Stomach (tissue), 8 donors: ENCODE measurements at regions not wholly inside any gene's neighbourhood (a gene's known extent, or its start where the extent isn't known, plus 50 kb on each side); places are given as distances from the start of the nearest gene placed in this dataset.
"Not testable (repeated sequence)": the region's sequence is repeated elsewhere in the genome, so short reads cannot be mapped to it uniquely, and the experiment has no call there.

Experiments used
- DNase-seq, 2 donors: peaks; one replicate each; pipeline versions ENCODE4 v3.0.0 to v3.0.0-alpha.2; 2013 to 2019
- H3K27ac ChIP-seq, 5 donors: fragments of 200-600 bp in 4 of 5; sonication (generic) in 4 of 5; one replicate each; pipeline ENCODE4 v1.5.1; 2013 to 2019; ENCODE audit warnings: mild to moderate bottlenecking in 1 of 5, moderate library complexity in 1 of 5
- H3K27me3 ChIP-seq, 3 donors: fragments of 200-600 bp; sonication (generic); one replicate each; pipeline ENCODE4 v1.5.1; 2017 to 2019; ENCODE audit warnings: mixed run types in 1 of 3
- H3K36me3 ChIP-seq, 4 donors: fragments of 200-600 bp; sonication (generic); 1 replicate in 3 of 4; 2 replicates in 1 of 4; pipeline ENCODE4 v1.5.1; 2016 to 2019
- H3K4me1 ChIP-seq, 4 donors: fragments of 200-600 bp; sonication (generic); one replicate each; pipeline ENCODE4 v1.5.1; 2016 to 2019
- H3K4me3 ChIP-seq, 4 donors: fragments of 200-600 bp; sonication (generic) in 3 of 4; one replicate each; pipeline ENCODE4 v1.5.1; 2016 to 2019; ENCODE audit warnings: mild to moderate bottlenecking in 1 of 4
- H3K9me3 ChIP-seq, 4 donors: fragments of 200-600 bp; sonication (generic); one replicate each; pipeline ENCODE4 v1.5.1; 2016 to 2019
- CTCF ChIP-seq, 7 experiments: fragments of 450-650 bp in 4 of 7; fragments of 200-600 bp in 3 of 7; sonication (generic) in 3 of 7; IDR thresholded peaks; one replicate each; pipeline ENCODE4 v1.5.1; 2016 to 2019; ENCODE audit warnings: antibody characterized with exemption in 7 of 7, control low read depth in 2 of 7, mild to moderate bottlenecking in 1 of 7
- EP300 ChIP-seq: sonication (generic); formaldehyde crosslinking; IDR thresholded peaks from one replicate; pipeline ENCODE4 v1.6.1; 2017; ENCODE audit warnings: antibody characterized with exemption
- POLR2A ChIP-seq, 4 donors: fragments of 450-650 bp; IDR thresholded peaks; one replicate each; pipeline ENCODE4 v1.6.1; 2016; ENCODE audit warnings: antibody characterized with exemption in 4 of 4, control low read depth in 2 of 4, mild to moderate bottlenecking in 1 of 4, moderate library complexity in 1 of 4
- POLR2AphosphoS5 ChIP-seq, 3 donors: sonication (generic); formaldehyde crosslinking; IDR thresholded peaks; one replicate each; pipeline ENCODE4 v1.6.1; 2016; ENCODE audit warnings: antibody characterized with exemption in 3 of 3
- WGBS, 5 donors: extraction: QIAGEN DNeasy Blood & Tissue Kit in 3 of 5; methylation state at CpG; one replicate each; pipeline versions ENCODE4 v1.1.5 to v1.1.7; 2013 to 2018; 5-methylcytosine and 5-hydroxymethylcytosine counted together
- intact Hi-C: fragments of 100-400 bp; cut with DNase I; formaldehyde crosslinking; loops from one replicate; pipeline ENCODE4 v1.15.1; 2023; ENCODE audit warnings: low total_unique reads
- donor health status: healthy with polysubstance abuse.
- donor health status: Bipolar disorder and iron deficiency.
- donor health status: healthy.

DNA sequence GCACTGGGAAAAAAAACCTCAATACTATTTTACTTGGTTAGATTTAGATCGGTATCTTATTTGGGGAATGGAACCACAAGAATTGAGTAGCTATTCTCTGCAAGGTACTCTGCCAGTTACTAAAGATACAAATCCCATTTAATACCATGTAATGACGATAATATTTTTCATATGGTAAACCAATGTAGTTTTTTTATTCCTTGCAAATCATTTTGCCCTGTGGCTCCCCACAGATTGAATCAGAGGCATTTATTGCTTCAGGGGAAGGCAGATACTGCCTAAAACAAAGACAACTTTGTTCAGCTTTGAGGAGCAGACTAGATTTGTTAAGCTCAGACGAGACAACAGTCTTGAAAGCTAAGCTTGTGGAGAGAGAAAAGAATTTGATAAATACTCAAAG, 226.7 kb upstream of the RUNX1 start:
- Histone ChIP-seq H3K27ac (no peak overlapping the region), H3K4me1 (no peaks in the 10 kb centered on the region), H3K36me3 (no peaks in the 10 kb centered on the region), H3K9me3 (no peaks in the 10 kb centered on the region), H3K27me3 (no peaks in the 10 kb centered on the region), H3K4me3 (no peak overlapping the region)
- DNase-seq, result no peak
- WGBS, 5 donors, result 48 to 59% (median 55%) methylated on average over 3 of the region's 3 CpGs
- TF ChIP-seq CTCF (IDR thresholded peaks at IDR 0.05), result no peak
- TF ChIP-seq POLR2AphosphoS5 (IDR thresholded peaks at IDR 0.05), result no peak
- TF ChIP-seq POLR2A (IDR thresholded peaks at IDR 0.05), result no peak
- no peak for TF ChIP-seq EP300
- intact Hi-C loops, result no loop called here

DNA sequence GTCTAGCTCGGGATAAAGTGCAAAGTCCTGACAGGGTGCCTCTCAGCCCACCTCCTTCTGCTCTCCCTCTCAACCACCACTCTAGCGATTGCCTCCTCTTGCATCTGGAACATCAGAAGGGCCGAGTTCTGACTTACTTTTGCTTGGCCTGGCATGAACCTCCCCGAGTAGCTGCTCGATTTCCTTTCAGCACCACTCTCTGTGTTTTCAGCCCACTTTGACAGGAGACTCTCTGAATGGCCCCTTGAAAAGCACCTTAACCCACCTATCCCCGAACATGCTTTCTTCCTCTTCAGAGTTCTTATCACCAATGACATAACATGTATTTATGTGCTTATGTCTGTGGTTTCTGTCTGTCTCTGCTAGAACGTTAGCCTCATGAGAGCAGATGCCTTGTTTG, 225.8 kb upstream of the RUNX1 start:
- peak overlapping the region in 1 of 5 donors; percentile 9 for H3K27ac ChIP-seq
- WGBS, 5 donors, result 74 to 85% (median 81%) methylated on average over 7 of the region's 7 CpGs
- TF ChIP-seq POLR2AphosphoS5 (IDR thresholded peaks at IDR 0.05) (no peak), EP300 (no peak), POLR2A (IDR thresholded peaks at IDR 0.05) (no peak), CTCF (IDR thresholded peaks at IDR 0.05) (no peak)

GRCh38 chr21:35274090-35274489, 225.0 kb upstream of the RUNX1 start:
- Histone ChIP-seq H3K4me1 (no peaks in the 10 kb centered on the region), H3K27me3 (no peaks in the 10 kb centered on the region), H3K9me3 (no peaks in the 10 kb centered on the region), H3K4me3 (no peak overlapping the region), H3K36me3 (no peaks in the 10 kb centered on the region), H3K27ac (peak overlapping the region in 4 of 5 donors; percentile 38 to 69 (median 52))
- intact Hi-C loops, result no loop called here
- TF ChIP-seq POLR2AphosphoS5 (IDR thresholded peaks at IDR 0.05), result no peak
- TF ChIP-seq CTCF (IDR thresholded peaks at IDR 0.05), result no peak
- TF ChIP-seq EP300, result no peak
- TF ChIP-seq POLR2A (IDR thresholded peaks at IDR 0.05), result no peak
- DNase-seq, result no peak
- 25 to 46% (median 35%) methylated on average over 2 of the region's 2 CpGs for WGBS, 5 donors

More for the DNA sequence above, 225.8 kb upstream of the RUNX1 start:
- no peak overlapping the region for H3K4me3 ChIP-seq
- no peaks in the 10 kb centered on the region for H3K4me1 ChIP-seq
- no peaks in the 10 kb centered on the region for H3K27me3 ChIP-seq
- no peak for DNase-seq
- intact Hi-C loops, result no loop called here
- no peaks in the 10 kb centered on the region for H3K36me3 ChIP-seq
- no peaks in the 10 kb centered on the region for H3K9me3 ChIP-seq

DNA sequence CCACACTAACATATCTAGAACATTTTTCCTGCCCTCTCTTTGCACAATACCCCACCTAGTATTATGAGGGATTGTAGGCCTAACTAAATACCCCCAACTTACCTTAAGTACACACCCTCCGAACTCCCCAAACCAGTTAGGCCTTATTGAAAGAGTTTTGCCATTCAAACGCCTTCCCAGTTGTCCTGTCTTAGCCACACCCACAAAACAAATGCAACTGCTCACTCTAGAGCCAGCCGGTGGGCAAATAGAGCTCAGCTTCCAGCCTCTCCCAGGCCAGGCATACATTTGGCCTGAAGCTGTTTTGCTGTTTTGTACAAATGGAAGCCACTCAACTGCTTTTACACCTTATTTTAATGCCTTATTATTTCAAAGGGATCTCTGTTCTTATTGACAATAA, 224.2 kb upstream of the RUNX1 start:
- Histone ChIP-seq H3K4me3 (no peak overlapping the region), H3K36me3 (no peaks in the 10 kb centered on the region), H3K4me1 (no peaks in the 10 kb centered on the region), H3K27ac (peak overlapping the region in 3 of 5 donors; percentile 38 to 69 (median 44)), H3K27me3 (no peaks in the 10 kb centered on the region), H3K9me3 (no peaks in the 10 kb centered on the region)
- WGBS, 5 donors, result 24 to 38% (median 29%) methylated on average over 3 of the region's 3 CpGs
- TF ChIP-seq EP300 (no peak), POLR2A (IDR thresholded peaks at IDR 0.05) (no peak), POLR2AphosphoS5 (IDR thresholded peaks at IDR 0.05) (peak in 2 of 3 donors; percentile 18 to 21)
- DNase-seq, result peak; percentile 52 to 87
- intact Hi-C loops, result no loop called here

DNA sequence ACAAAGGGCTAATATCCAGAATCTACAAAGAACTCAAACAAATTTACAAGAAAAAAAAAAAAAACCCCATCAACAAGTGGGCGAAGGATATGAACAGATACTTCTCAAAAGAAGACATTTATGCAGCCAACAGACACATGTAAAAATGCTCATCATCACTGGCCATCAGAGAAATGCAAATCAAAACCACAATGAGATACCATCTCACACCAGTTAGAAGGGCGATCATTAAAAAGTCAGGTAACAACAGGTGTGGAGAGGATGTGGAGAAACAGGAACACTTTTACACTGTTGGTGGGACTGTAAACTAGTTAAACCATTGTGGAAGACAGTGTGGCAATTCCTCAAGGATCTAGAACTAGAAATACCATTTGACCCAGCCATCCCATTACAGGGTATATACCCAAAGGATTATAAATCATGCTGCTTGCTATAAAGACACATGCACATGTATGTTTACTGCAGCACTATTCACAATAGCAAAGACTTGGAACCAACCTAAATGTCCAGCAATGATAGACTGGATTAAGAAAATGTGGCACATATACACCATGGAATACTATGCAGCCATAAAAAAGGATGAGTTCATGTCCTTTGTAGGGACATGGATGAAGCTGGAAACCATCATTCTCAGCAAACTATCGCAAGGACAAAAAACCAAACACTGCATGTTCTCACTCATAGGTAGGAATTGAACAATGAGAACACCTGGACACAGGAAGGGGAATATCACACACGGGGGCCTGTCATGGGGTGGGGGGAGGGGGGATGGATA, 222.4 kb upstream of the RUNX1 start:
- H3K9me3 ChIP-seq, H3K4me3 ChIP-seq, H3K36me3 ChIP-seq, H3K4me1 ChIP-seq, H3K27me3 ChIP-seq, intact Hi-C loops, H3K27ac ChIP-seq, DNase-seq: not testable (repeated sequence)
- 86 to 97% (median 94%) methylated on average over 3 to 4 of the region's 4 CpGs for WGBS, 5 donors
